Right cardiac atrium (tissue), 5 donors: ENCODE measurements at regions not wholly inside any gene's neighbourhood (a gene's known extent, or its start where the extent isn't known, plus 50 kb on each side); places are given as distances from the start of the nearest gene placed in this dataset.
A peak's percentile ranks its signal among the peaks of the same experiment; 100 is the strongest.

Source experiments
- ATAC-seq, 2 donors: fragments of 200-7000 bp; cut with Tn5 transposase; one replicate each; pipeline versions ENCODE4 v1.8.0 to v1.9.1; 2020; ENCODE audit warnings: moderate library complexity in 2 of 2, mild to moderate bottlenecking in 1 of 2
- DNase-seq, 3 donors: peaks; one replicate each; pipeline ENCODE4 v3.0.0-alpha.2; 2020
- H3K27ac ChIP-seq: one replicate; pipeline ENCODE4 v1.5.1; 2013; ENCODE audit warnings: mild to moderate bottlenecking, low read length, control low read depth, moderate library complexity
- H3K27me3 ChIP-seq: one replicate; pipeline ENCODE4 v1.6.1; 2013; ENCODE audit not compliant: control insufficient read depth, insufficient read depth
- H3K4me1 ChIP-seq: one replicate; pipeline ENCODE4 v1.6.1; 2013; ENCODE audit warnings: low read length; ENCODE audit not compliant: control insufficient read depth, insufficient read depth
- H3K4me3 ChIP-seq: one replicate; pipeline ENCODE4 v1.5.1; 2013; ENCODE audit warnings: low read length, control low read depth
- H3K9me3 ChIP-seq: one replicate; pipeline ENCODE4 v1.6.1; 2013; ENCODE audit warnings: low read length; ENCODE audit not compliant: control insufficient read depth
- WGBS: extraction: QIAGEN DNeasy Blood & Tissue Kit; methylation state at CpG from one replicate; pipeline ENCODE4 v1.1.7; 2013; 5-methylcytosine and 5-hydroxymethylcytosine counted together
- intact Hi-C, 4 donors: fragments of 100-400 bp; cut with DNase I; formaldehyde crosslinking; loops; one replicate each; pipeline versions ENCODE4 v1.11.0 to v1.14.0; 2022 to 2023
- donor health status: healthy with polysubstance abuse.
- donor health status: DM: no; HTN: yes; CAD: no.
- donor health status: DM: no; HTN: no; CAD: no.
- donor health status: DM: no; HTN: yes; CAD: no; lungs with severe emphysema.
- donor health status: DM: yes; HTN: yes; CAD: no.

GRCh38 chr4:100299046-100299840 lies 109.0 kb upstream of the DDIT4L start:
- intact Hi-C loops = no loop called here
- DNase-seq = peak in 2 of 3 donors; percentile 7 to 36
- no peaks in the 10 kb centered on the region for H3K4me1 ChIP-seq
- no peak overlapping the region for H3K27ac ChIP-seq
- peak; percentile 88 to 93 for ATAC-seq
- H3K4me3 ChIP-seq = no peak overlapping the region
- no peaks in the 10 kb centered on the region for H3K27me3 ChIP-seq
- H3K9me3 ChIP-seq = no peaks in the 10 kb centered on the region
- 34% methylated on average over 2 of the region's 2 CpGs for WGBS

- H3K27ac ChIP-seq = no peak overlapping the region
- DNase-seq = no peak
- 64% methylated on average over 2 of the region's 2 CpGs for WGBS
- H3K27me3 ChIP-seq = no peaks in the 10 kb centered on the region
- H3K4me3 ChIP-seq = no peak overlapping the region
- intact Hi-C loops = no loop called here
- no peaks in the 10 kb centered on the region for H3K4me1 ChIP-seq
- no peak for ATAC-seq
- no peaks in the 10 kb centered on the region for H3K9me3 ChIP-seq
Observed at GRCh38 chr4:100295792-100296191, 105.5 kb upstream of the DDIT4L start.

GRCh38 chr4:100294356-100294755 lies 104.1 kb upstream of the DDIT4L start:
- H3K27ac ChIP-seq = no peak overlapping the region
- intact Hi-C loops = no loop called here
- H3K9me3 ChIP-seq = no peaks in the 10 kb centered on the region
- WGBS = 63% methylated on average over 1 of the region's 1 CpG
- H3K4me1 ChIP-seq = no peaks in the 10 kb centered on the region
- ATAC-seq (no peak), DNase-seq (no peak)
- no peak overlapping the region for H3K4me3 ChIP-seq
- H3K27me3 ChIP-seq = no peaks in the 10 kb centered on the region

DNA sequence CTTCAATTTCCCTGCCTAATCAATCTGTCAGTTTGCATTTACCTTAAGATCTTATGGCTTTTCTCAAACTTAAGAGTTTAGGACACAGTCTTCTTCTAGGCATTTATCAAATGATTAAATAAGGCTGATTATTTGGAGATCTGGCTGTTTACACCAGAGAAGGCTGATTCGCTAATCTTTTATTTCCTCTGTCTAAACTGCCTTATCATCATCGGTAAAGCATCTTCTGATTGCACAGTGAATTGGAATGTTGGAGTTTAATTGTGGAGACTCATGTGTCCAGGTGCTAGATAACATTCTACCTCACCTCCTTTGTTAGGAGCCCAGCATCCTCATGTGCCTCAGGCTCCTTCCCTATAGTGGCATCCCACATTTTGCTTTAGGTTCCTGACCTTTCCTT lies 100.3 kb upstream of the DDIT4L start:
- DNase-seq (no peak), ATAC-seq (no peak)
- no peaks in the 10 kb centered on the region for H3K4me1 ChIP-seq
- H3K9me3 ChIP-seq = no peaks in the 10 kb centered on the region
- H3K4me3 ChIP-seq = no peak overlapping the region
- H3K27me3 ChIP-seq = no peaks in the 10 kb centered on the region
- H3K27ac ChIP-seq = no peak overlapping the region
- intact Hi-C loops = no loop called here
- WGBS = 80% methylated on average over 2 of the region's 2 CpGs

- DNase-seq (no peak), ATAC-seq (no peak)
- no peaks in the 10 kb centered on the region for H3K9me3 ChIP-seq
- H3K4me3 ChIP-seq = no peak overlapping the region
- intact Hi-C loops = no loop called here
- no peaks in the 10 kb centered on the region for H3K27me3 ChIP-seq
- WGBS = 46% methylated on average over 1 of the region's 1 CpG
- no peaks in the 10 kb centered on the region for H3K4me1 ChIP-seq
- no peak overlapping the region for H3K27ac ChIP-seq
Observed at GRCh38 chr4:100289946-100290345, 99.7 kb upstream of the DDIT4L start.

DNA sequence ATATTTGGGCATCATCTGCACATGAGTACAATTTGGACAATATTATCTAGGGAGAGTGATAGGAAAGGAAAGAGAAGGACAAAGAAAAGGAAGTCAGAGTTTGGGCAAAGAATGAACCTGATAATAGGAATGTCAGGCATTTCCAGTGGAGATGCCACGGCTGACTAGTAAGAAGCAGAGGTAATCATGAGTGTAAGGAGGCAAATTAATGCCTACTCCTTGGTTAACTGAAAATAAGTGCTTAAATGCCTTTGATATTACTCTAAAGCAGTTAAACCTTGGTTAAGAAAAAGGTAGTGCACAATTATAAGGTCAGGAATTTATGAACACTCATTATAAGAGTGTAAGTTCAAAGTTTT lies 99.2 kb upstream of the DDIT4L start:
- DNase-seq (no peak), ATAC-seq (no peak)
- Histone ChIP-seq H3K27me3 (no peaks in the 10 kb centered on the region), H3K27ac (no peak overlapping the region), H3K9me3 (no peaks in the 10 kb centered on the region), H3K4me3 (no peak overlapping the region), H3K4me1 (no peaks in the 10 kb centered on the region)
- intact Hi-C loops = no loop called here
- whole genome bisulfite sequencing = 24% methylated on average over 1 of the region's 1 CpG

DNA sequence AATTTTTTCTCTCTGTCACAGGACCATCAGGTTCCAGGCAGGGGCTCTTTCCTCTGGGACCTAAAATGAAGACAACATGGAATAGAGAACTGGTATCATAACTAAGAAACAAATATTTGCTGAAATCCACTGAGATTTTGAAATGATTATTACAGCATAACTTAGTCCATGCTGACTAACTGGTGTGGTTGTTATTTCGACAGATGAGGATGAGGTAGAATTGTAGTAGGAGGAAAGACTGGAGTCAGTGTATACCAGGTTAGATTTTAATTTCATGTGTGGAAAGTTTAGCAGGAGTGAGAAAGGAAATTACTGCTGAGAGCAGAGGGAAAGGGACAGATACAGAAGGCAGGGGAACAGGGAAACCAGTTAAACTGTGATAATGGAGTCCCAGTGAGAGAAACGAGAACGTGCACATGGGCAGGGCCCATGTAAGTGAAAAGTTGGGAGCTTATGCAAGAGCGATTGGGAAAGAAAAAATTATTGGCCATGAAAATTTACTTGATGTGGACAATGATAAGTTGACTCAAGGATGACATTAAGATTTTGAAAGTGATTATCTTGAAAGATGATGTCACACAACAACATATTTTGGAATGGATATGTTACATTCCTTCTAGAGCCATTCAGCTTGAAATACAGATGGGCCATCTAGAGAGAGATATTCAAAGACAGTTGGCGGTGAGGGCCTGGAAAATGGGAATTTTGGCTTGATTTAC lies 98.7 kb upstream of the DDIT4L start:
- Histone ChIP-seq H3K27ac (no peak overlapping the region), H3K9me3 (no peaks in the 10 kb centered on the region), H3K4me1 (no peaks in the 10 kb centered on the region), H3K4me3 (no peak overlapping the region), H3K27me3 (no peaks in the 10 kb centered on the region)
- intact Hi-C loops = no loop called here
- 91% methylated on average over 5 of the region's 5 CpGs for WGBS
- DNase-seq (no peak), ATAC-seq (no peak)

GRCh38 chr4:100288161-100288560 lies 97.9 kb upstream of the DDIT4L start:
- intact Hi-C loops = no loop called here
- DNase-seq = no peak
- Histone ChIP-seq H3K9me3 (no peaks in the 10 kb centered on the region), H3K4me1 (no peaks in the 10 kb centered on the region), H3K4me3 (no peak overlapping the region), H3K27me3 (no peaks in the 10 kb centered on the region), H3K27ac (no peak overlapping the region)
- no peak for ATAC-seq
- WGBS = 98% methylated on average over 1 of the region's 1 CpG

DNA sequence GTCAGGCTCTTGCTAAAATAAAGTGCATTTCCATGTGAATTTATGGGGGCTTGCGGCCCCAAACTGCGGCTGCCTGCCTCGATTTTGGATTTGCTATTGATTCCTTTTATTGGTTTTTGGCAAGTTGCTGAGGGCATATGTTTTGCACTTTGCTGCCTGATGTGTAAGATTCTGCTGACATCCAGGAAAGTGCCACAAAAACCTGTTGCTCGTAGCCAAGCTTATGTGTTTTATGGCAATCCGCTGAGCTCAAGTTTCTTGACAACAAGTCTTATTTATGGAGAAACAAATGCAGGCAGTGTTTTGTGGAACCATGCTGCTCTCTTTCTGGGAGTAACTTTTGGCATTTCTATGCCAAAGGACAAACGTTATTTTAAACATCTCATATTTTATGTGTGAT lies 97.3 kb upstream of the DDIT4L start:
- H3K27ac ChIP-seq = no peak overlapping the region
- no peaks in the 10 kb centered on the region for H3K4me1 ChIP-seq
- intact Hi-C loops = no loop called here
- H3K4me3 ChIP-seq = no peak overlapping the region
- no peak for ATAC-seq
- no peaks in the 10 kb centered on the region for H3K27me3 ChIP-seq
- no peaks in the 10 kb centered on the region for H3K9me3 ChIP-seq
- no peak for DNase-seq
- 84% methylated on average over 6 of the region's 6 CpGs for WGBS

DNA sequence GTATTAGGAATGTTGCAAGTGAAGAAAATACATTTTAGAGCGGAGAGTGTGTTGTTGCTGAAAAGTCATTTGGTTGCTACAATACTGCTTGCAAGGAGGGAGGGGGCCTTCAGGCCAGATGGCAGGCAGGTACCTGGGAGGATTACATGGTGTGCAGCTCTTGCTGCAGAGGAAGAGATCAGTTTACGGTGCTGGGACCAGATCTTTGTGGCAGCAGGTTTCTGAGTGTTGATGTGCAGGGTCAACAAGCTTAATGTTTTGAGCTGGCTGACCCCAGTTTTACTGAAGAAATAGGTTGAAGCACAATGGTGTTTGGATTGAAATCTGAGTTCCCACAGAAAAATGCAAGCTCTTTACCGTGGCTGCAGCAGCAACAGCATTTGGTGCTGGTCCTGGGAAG lies 96.4 kb upstream of the DDIT4L start:
- no peak overlapping the region for H3K4me3 ChIP-seq
- intact Hi-C loops = no loop called here
- no peak overlapping the region for H3K27ac ChIP-seq
- ATAC-seq = no peak
- H3K4me1 ChIP-seq = no peaks in the 10 kb centered on the region
- no peaks in the 10 kb centered on the region for H3K27me3 ChIP-seq
- no peak for DNase-seq
- 72% methylated on average over 3 of the region's 3 CpGs for WGBS
- H3K9me3 ChIP-seq = no peaks in the 10 kb centered on the region

DNA sequence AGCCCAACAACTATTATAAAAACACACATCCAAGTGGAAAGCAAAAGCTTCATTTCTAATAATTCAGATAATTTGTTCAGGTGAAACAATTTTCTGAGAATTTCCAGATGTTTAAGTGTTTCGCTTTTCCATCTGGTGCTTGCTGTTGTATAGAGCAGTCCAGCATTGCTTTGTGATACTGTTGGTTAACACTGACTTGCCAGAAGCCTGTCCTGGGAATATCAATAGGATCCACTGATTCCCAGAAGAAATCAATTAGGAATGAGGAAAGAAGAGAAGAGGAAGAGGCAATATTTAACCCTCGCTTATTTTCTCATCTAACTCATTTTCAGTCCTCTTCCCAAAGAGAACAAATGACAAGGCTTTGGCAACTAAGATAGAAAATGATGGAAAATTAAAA lies 94.9 kb upstream of the DDIT4L start:
- Histone ChIP-seq H3K27me3 (no peaks in the 10 kb centered on the region), H3K4me3 (no peak overlapping the region), H3K4me1 (no peaks in the 10 kb centered on the region), H3K9me3 (no peaks in the 10 kb centered on the region), H3K27ac (no peak overlapping the region)
- DNase-seq (no peak), ATAC-seq (no peak)
- intact Hi-C loops = no loop called here
- 92% methylated on average over 2 of the region's 2 CpGs for WGBS
